Upper lobe of left lung (tissue), 6 donors: ENCODE measurements at regions not wholly inside any gene's neighbourhood (a gene's known extent, or its start where the extent isn't known, plus 50 kb on each side); places are given as distances from the start of the nearest gene placed in this dataset.

ENCODE experiments used
- ATAC-seq, 2 donors: fragments of 200-7000 bp; cut with Tn5 transposase; one replicate each; pipeline ENCODE4 v1.9.1; 2022; ENCODE audit warnings: mild to moderate bottlenecking in 2 of 2, moderate library complexity in 2 of 2; ENCODE audit not compliant: low FRiP score in 2 of 2
- DNase-seq, 2 donors: peaks; one replicate each; pipeline ENCODE4 v3.0.0-alpha.2; 2019 to 2020
- H3K27ac ChIP-seq, 4 donors: fragments of 200-600 bp; sonication (generic); one replicate each; pipeline ENCODE4 v1.5.1; 2016 to 2019
- H3K27me3 ChIP-seq, 4 donors: fragments of 200-600 bp; sonication (generic); one replicate each; pipeline ENCODE4 v1.5.1; 2017 to 2019
- H3K36me3 ChIP-seq, 4 donors: fragments of 200-600 bp; sonication (generic); one replicate each; pipeline ENCODE4 v1.5.1; 2016 to 2019
- H3K4me1 ChIP-seq, 4 donors: fragments of 200-600 bp; sonication (generic); one replicate each; pipeline ENCODE4 v1.5.1; 2018 to 2019
- H3K4me3 ChIP-seq, 4 donors: fragments of 200-600 bp; sonication (generic); one replicate each; pipeline ENCODE4 v1.5.1; 2017 to 2019; ENCODE audit warnings: mild to moderate bottlenecking in 2 of 4, moderate library complexity in 1 of 4
- H3K9me3 ChIP-seq, 4 donors: fragments of 200-600 bp; sonication (generic); one replicate each; pipeline ENCODE4 v1.5.1; 2018 to 2019
- EP300 ChIP-seq, 4 donors: sonication (generic); formaldehyde crosslinking; IDR thresholded peaks; one replicate each; pipeline ENCODE4 v1.5.1; 2017; ENCODE audit warnings: antibody characterized with exemption in 4 of 4, control low read depth in 2 of 4
- POLR2A ChIP-seq, 4 donors: fragments of 450-650 bp; IDR thresholded peaks; one replicate each; pipeline ENCODE4 v1.5.1; 2016 to 2017; ENCODE audit warnings: antibody characterized with exemption in 4 of 4, mild to moderate bottlenecking in 2 of 4
- POLR2AphosphoS5 ChIP-seq, 2 donors: sonication (generic); formaldehyde crosslinking; IDR thresholded peaks; one replicate each; pipeline ENCODE4 v1.5.1; 2017; ENCODE audit warnings: antibody characterized with exemption in 2 of 2
- WGBS, 2 donors: methylation state at CpG; one replicate each; pipeline ENCODE4 v1.1.5; 2017 to 2018; 5-methylcytosine and 5-hydroxymethylcytosine counted together
- TF ChIP-seq, protein P1 (sequence below), 6 experiments: fragments of 450-650 bp in 4 of 6; fragments of 200-600 bp in 2 of 6; sonication (generic) in 2 of 6; IDR thresholded peaks; one replicate each; pipeline ENCODE4 v1.5.1; 2016 to 2019; ENCODE audit warnings: antibody characterized with exemption in 6 of 6
- donor health status: DM: no; HTN: no; CAD: no; lungs with moderate emphysema.
- donor health status: DM: no; HTN: yes; CAD: no; lungs with severe emphysema.

DNA sequence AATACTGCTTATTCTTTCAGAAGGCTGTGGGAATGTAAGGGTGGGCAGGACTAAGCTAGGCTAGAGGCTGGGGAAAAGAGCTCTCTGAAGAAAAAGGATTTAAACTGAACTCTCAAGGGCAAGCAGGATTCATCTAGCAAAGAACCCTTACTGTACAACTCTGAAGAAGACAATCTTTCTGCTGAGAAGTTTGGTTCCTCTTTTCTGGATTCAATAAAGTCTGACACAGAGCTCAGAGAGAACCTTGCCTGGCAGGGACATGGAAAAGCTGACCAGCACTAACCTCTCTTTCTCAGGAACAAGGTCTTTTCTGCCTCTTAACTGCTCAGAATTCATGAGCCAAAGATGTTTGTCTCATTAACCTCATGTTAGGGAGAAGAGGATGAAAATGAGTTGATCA is 388.4 kb upstream of the DDI1 start:
- H3K4me3 ChIP-seq = no peak overlapping the region
- H3K9me3 ChIP-seq = peaks cover 0 to 7% (median 0%) of the 10 kb centered on the region in 4 donors
- no peak for ATAC-seq
- H3K27me3 ChIP-seq = no peaks in the 10 kb centered on the region
- no peak overlapping the region for H3K27ac ChIP-seq
- no peak for DNase-seq
- no peaks in the 10 kb centered on the region for H3K36me3 ChIP-seq
- TF ChIP-seq EP300 (IDR thresholded peaks at IDR 0.05) = no peak
- TF ChIP-seq, protein P1, sequence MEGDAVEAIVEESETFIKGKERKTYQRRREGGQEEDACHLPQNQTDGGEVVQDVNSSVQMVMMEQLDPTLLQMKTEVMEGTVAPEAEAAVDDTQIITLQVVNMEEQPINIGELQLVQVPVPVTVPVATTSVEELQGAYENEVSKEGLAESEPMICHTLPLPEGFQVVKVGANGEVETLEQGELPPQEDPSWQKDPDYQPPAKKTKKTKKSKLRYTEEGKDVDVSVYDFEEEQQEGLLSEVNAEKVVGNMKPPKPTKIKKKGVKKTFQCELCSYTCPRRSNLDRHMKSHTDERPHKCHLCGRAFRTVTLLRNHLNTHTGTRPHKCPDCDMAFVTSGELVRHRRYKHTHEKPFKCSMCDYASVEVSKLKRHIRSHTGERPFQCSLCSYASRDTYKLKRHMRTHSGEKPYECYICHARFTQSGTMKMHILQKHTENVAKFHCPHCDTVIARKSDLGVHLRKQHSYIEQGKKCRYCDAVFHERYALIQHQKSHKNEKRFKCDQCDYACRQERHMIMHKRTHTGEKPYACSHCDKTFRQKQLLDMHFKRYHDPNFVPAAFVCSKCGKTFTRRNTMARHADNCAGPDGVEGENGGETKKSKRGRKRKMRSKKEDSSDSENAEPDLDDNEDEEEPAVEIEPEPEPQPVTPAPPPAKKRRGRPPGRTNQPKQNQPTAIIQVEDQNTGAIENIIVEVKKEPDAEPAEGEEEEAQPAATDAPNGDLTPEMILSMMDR (IDR thresholded peaks at IDR 0.05) = no peak
- TF ChIP-seq POLR2AphosphoS5 (IDR thresholded peaks at IDR 0.05) = no peak
- TF ChIP-seq POLR2A (IDR thresholded peaks at IDR 0.05) = no peak
- H3K4me1 ChIP-seq = no peaks in the 10 kb centered on the region

DNA sequence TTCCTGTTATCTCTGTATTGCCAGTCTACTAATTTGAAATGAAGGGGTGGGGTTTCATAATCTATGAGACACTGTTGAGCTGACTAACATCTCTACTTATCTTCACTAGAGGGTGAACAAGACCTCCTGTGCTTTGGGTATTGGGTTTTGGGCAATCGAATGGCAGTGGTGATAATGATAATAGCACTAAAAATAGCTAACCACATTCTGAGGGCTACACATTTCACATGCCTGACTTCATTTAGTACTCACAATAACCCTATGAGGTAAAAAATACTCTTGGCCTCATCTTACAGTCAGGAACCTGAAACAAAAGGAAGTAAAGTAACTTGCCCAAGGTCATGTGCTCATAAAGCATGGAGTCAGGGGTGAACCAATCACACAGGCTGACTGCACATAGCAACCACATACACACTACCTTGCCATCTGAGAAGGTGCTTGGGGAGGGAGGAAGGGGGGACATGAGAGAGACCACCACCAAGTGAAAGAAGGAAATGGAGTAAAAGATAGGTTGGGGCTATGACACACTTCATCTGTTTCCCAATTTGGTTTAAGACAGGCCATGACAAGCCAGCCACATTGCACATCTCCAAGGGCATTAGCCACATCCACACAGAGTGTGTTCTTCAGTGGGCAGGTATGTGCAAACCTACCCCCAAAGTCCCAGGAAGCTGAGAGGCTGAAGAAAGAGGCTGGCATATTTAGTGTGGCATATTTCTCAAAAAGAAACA is 387.6 kb upstream of the DDI1 start:
- peaks cover 0 to 7% (median 0%) of the 10 kb centered on the region in 4 donors for H3K9me3 ChIP-seq
- H3K4me3 ChIP-seq = no peak overlapping the region
- no peak overlapping the region for H3K27ac ChIP-seq
- no peak for DNase-seq
- 56 to 74% methylated on average over 1 of the region's 1 CpG for WGBS, 2 donors
- no peak for ATAC-seq
- H3K27me3 ChIP-seq = no peaks in the 10 kb centered on the region
- H3K36me3 ChIP-seq = no peaks in the 10 kb centered on the region
- TF ChIP-seq POLR2A (IDR thresholded peaks at IDR 0.05) (no peak), EP300 (IDR thresholded peaks at IDR 0.05) (no peak), POLR2AphosphoS5 (IDR thresholded peaks at IDR 0.05) (no peak)
- TF ChIP-seq, protein P1 (IDR thresholded peaks at IDR 0.05) = no peak
- H3K4me1 ChIP-seq = no peaks in the 10 kb centered on the region

DNA sequence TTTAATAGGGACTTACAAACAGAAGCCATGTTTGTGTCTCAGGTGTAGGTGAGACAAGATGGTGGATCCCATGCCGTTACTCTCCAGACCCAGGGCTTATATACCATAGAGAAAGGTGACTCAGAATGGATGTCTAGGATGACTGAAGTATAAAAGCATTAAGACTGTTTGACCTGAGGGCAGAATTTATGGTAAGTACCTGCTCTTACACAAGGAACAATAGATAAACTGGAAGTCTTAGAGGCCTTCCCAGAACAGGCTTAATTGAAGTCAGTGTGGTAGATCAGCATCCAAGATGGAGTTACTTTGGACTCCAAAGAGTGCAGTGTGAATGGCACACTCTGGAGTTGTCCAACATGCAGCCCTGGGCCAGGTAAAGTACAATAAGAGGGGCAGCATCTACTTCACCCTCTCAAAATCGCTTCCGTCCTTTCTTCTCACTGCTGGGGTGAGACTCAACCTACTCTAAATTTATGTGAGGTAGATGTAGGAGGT is 387.0 kb upstream of the DDI1 start:
- Histone ChIP-seq H3K4me1 (no peaks in the 10 kb centered on the region), H3K4me3 (no peak overlapping the region), H3K27ac (no peak overlapping the region), H3K36me3 (no peaks in the 10 kb centered on the region), H3K9me3 (peaks cover 0 to 7% (median 0%) of the 10 kb centered on the region in 4 donors), H3K27me3 (no peaks in the 10 kb centered on the region)
- no peak for TF ChIP-seq POLR2A (IDR thresholded peaks at IDR 0.05)
- TF ChIP-seq, protein P1 (IDR thresholded peaks at IDR 0.05) = no peak
- no peak for TF ChIP-seq POLR2AphosphoS5 (IDR thresholded peaks at IDR 0.05)
- no peak for TF ChIP-seq EP300 (IDR thresholded peaks at IDR 0.05)
- ATAC-seq (no peak), DNase-seq (no peak)
- WGBS, 2 donors = 93 to 99% methylated on average over 3 of the region's 3 CpGs

DNA sequence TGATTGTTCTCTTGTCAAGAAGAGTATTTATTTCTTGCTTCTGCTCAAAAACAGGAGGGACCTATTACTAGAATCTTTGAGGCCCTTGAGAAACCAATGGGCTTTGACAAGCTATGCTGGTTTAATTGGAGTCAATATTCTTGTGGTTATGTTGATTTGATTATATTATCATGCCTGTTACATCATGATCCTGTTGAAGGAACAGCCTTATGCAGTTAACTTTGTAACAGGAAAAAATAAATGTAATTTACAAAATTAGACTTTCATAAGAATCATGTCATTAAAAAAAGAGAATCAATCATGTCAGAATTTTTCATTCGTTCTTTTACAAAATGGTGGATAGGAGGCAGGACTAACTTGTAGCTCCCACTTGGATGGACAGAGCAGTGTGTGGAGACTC is 386.1 kb upstream of the DDI1 start:
- DNase-seq (no peak), ATAC-seq (no peak)
- no peak for TF ChIP-seq POLR2AphosphoS5 (IDR thresholded peaks at IDR 0.05)
- H3K27me3 ChIP-seq = no peaks in the 10 kb centered on the region
- H3K4me3 ChIP-seq = no peak overlapping the region
- WGBS, 2 donors = 95 to 97% methylated on average over 1 of the region's 1 CpG
- H3K27ac ChIP-seq = no peak overlapping the region
- H3K9me3 ChIP-seq = peaks cover 0 to 7% (median 0%) of the 10 kb centered on the region in 4 donors
- no peaks in the 10 kb centered on the region for H3K4me1 ChIP-seq
- no peaks in the 10 kb centered on the region for H3K36me3 ChIP-seq

DNA sequence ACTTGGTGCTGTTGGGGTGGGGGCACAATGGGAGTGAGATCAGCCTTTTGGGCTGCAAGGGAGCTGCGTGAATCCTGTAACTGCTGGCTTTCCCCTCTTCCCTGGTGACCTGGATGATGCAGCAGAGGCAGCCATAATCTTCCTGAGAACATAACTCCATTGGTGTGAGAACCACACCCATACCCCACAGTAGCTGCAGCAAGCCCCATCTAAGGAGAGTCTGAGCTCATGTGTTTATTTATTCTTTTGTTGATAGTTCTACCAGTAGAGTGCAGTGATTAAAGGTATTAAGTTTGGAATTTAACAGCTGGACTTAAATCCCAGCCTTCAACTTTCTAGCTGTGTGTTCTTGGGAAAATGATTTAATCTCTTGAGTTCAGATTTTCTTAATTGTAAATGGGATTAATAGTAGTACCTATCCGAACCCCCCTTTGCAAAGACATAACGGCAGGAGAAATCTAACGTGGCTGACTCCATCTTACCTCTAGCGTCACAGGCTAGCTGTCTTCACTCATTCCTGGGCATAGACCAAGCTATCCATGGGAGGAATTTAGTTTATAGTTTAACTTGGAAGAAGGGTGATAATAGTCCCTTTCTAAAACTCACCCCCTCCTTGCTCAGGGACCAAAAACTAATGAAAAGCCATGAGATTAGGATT is 385.0 kb upstream of the DDI1 start:
- TF ChIP-seq, protein P1 (IDR thresholded peaks at IDR 0.05) = no peak
- no peak for TF ChIP-seq EP300 (IDR thresholded peaks at IDR 0.05)
- no peak for TF ChIP-seq POLR2AphosphoS5 (IDR thresholded peaks at IDR 0.05)
- no peak for TF ChIP-seq POLR2A (IDR thresholded peaks at IDR 0.05)
- DNase-seq (no peak), ATAC-seq (no peak)
- Histone ChIP-seq H3K9me3 (peaks cover 0 to 7% (median 0%) of the 10 kb centered on the region in 4 donors), H3K4me1 (no peaks in the 10 kb centered on the region), H3K4me3 (no peak overlapping the region), H3K27me3 (no peaks in the 10 kb centered on the region), H3K27ac (no peak overlapping the region), H3K36me3 (no peaks in the 10 kb centered on the region)
- WGBS, 2 donors = 89% methylated on average over 5 of the region's 5 CpGs
